Breast epithelium (tissue), 3 donors: ENCODE measurements at regions not wholly inside any gene's neighbourhood (a gene's known extent, or its start where the extent isn't known, plus 50 kb on each side); places are given as distances from the start of the nearest gene placed in this dataset.

Experiments used
- CTCF ChIP-seq, 3 donors: fragments of 450-650 bp; IDR thresholded peaks; one replicate each; pipeline ENCODE4 v1.5.1; 2016 to 2017; ENCODE audit warnings: antibody characterized with exemption in 3 of 3, mild to moderate bottlenecking in 3 of 3, moderate library complexity in 3 of 3
- POLR2A ChIP-seq: fragments of 450-650 bp; IDR thresholded peaks from one replicate; pipeline ENCODE4 v1.6.1; 2016; ENCODE audit warnings: antibody characterized with exemption, mild to moderate bottlenecking, moderate library complexity

GRCh38 chr16:8172551-8172950, 417.8 kb downstream of the TMEM114 start:
- TF ChIP-seq CTCF (IDR thresholded peaks at IDR 0.05) (no peak), POLR2A (no peak)
